Uterus (tissue), 3 donors: ENCODE measurements at regions not wholly inside any gene's neighbourhood (a gene's known extent, or its start where the extent isn't known, plus 50 kb on each side); places are given as distances from the start of the nearest gene placed in this dataset.

ENCODE experiments used
- DNase-seq, 2 donors: peaks; one replicate each; pipeline ENCODE4 v3.0.0-alpha.2; 2019 to 2020
- H3K27ac ChIP-seq, 2 donors: fragments of 200-600 bp; sonication (generic); 1 replicate in 1 of 2; 2 replicates in 1 of 2; pipeline ENCODE4 v1.5.1; 2016 to 2018
- H3K27me3 ChIP-seq, 2 donors: fragments of 200-600 bp; sonication (generic); one replicate each; pipeline ENCODE4 v1.5.1; 2018 to 2019; ENCODE audit warnings: control low read depth in 1 of 2
- H3K36me3 ChIP-seq, 2 donors: fragments of 200-600 bp; sonication (generic); one replicate each; pipeline ENCODE4 v1.5.1; 2019; ENCODE audit warnings: control low read depth in 1 of 2
- H3K4me1 ChIP-seq, 2 donors: fragments of 200-600 bp; sonication (generic); one replicate each; pipeline ENCODE4 v1.5.1; 2018 to 2019; ENCODE audit warnings: control low read depth in 1 of 2
- H3K4me3 ChIP-seq, 2 donors: fragments of 200-600 bp; sonication (generic); 1 replicate in 1 of 2; 2 replicates in 1 of 2; pipeline ENCODE4 v1.5.1; 2018 to 2019; ENCODE audit warnings: mild to moderate bottlenecking in 1 of 2
- H3K9me3 ChIP-seq, 2 donors: fragments of 200-600 bp; sonication (generic); one replicate each; pipeline ENCODE4 v1.5.1; 2019; ENCODE audit warnings: control low read depth in 1 of 2
- POLR2A ChIP-seq, 2 donors: fragments of 450-650 bp; IDR thresholded peaks; one replicate each; pipeline ENCODE4 v1.6.1; 2016; ENCODE audit warnings: antibody characterized with exemption in 2 of 2, mild to moderate bottlenecking in 1 of 2, moderate library complexity in 1 of 2
- intact Hi-C: fragments of 100-400 bp; cut with DNase I; formaldehyde crosslinking; loops from one replicate; pipeline ENCODE4 v1.15.1; 2023; ENCODE audit warnings: low total_unique reads
- TF ChIP-seq, protein P1 (sequence below), 4 experiments: fragments of 200-600 bp in 2 of 4; fragments of 450-650 bp in 2 of 4; sonication (generic) in 2 of 4; IDR thresholded peaks; one replicate each; pipeline ENCODE4 v1.5.1; 2016 to 2019; ENCODE audit warnings: antibody characterized with exemption in 4 of 4, mild to moderate bottlenecking in 2 of 4, moderate library complexity in 1 of 4
- donor health status: DM: yes; HTN: yes; CAD: no.

DNA sequence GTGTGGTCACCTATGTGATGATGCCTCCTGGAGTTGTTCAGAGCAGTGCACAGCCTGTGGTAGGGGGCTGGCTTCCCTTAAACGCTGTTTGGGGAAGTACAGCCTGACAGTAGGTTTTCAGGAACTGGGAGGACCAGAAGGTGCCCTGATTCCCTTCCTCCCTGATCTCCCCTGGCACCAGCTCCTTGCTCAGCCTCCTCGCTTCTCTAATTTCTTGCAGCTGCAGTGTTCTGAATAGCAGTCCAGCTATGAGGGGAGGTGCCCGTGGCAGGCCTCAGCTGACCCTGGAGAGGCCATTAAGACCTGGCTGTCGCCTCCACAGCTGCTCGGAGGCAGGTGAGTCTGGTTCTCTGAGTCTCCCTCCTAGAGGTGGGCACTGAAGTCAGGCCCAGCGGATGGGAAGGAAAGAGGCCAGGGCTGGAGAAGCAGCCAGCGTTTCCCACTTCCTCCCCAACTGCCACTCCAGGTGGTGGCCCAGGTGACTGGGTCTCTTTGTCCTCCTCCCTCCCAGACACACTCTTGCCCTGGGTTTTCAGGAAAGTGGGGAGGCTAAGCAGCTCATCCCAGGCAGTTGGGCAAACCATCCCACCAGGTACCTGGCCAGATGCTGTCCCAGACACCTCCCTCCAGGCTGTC is 52.0 kb upstream of the RPL11 start:
- intact Hi-C loops, result loop anchor here (2.0 kb wide), 1 partner anchor 95 kb away; no protein-coding TSS in a partner anchor
- Histone ChIP-seq H3K27ac (peak overlapping the region in 1 of 2 donors; percentile 21), H3K4me1 (no peaks in the 10 kb centered on the region), H3K36me3 (no peaks in the 10 kb centered on the region), H3K27me3 (no peaks in the 10 kb centered on the region), H3K9me3 (no peaks in the 10 kb centered on the region), H3K4me3 (no peak overlapping the region)
- no peak for DNase-seq
- TF ChIP-seq, protein P1, sequence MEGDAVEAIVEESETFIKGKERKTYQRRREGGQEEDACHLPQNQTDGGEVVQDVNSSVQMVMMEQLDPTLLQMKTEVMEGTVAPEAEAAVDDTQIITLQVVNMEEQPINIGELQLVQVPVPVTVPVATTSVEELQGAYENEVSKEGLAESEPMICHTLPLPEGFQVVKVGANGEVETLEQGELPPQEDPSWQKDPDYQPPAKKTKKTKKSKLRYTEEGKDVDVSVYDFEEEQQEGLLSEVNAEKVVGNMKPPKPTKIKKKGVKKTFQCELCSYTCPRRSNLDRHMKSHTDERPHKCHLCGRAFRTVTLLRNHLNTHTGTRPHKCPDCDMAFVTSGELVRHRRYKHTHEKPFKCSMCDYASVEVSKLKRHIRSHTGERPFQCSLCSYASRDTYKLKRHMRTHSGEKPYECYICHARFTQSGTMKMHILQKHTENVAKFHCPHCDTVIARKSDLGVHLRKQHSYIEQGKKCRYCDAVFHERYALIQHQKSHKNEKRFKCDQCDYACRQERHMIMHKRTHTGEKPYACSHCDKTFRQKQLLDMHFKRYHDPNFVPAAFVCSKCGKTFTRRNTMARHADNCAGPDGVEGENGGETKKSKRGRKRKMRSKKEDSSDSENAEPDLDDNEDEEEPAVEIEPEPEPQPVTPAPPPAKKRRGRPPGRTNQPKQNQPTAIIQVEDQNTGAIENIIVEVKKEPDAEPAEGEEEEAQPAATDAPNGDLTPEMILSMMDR (IDR thresholded peaks at IDR 0.05), result no peak
- TF ChIP-seq POLR2A (IDR thresholded peaks at IDR 0.05), result no peak

DNA sequence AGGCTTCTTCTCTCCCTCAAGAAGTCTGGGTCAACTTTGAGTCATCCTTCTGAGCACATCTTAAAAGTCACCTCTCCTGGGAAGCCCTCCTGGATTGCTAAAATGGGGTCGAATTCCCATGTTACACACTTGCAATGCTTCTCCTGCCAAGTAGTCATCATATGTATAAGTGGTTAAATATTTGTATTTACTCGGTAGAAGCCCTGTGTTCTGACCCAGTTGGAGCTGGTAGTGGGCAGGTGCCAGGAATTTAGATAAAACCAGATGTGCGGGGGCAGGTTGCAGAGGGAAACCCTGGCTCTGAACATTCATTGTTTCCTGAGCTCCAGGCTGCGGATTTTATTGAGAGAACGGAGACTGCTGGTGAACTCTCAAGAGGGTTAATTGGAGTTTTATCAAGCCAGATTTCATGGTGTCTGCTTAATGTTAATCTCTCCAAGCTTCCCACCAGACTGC is 52.8 kb upstream of the RPL11 start:
- TF ChIP-seq, protein P1 (IDR thresholded peaks at IDR 0.05), result no peak
- no peak for TF ChIP-seq POLR2A (IDR thresholded peaks at IDR 0.05)

DNA sequence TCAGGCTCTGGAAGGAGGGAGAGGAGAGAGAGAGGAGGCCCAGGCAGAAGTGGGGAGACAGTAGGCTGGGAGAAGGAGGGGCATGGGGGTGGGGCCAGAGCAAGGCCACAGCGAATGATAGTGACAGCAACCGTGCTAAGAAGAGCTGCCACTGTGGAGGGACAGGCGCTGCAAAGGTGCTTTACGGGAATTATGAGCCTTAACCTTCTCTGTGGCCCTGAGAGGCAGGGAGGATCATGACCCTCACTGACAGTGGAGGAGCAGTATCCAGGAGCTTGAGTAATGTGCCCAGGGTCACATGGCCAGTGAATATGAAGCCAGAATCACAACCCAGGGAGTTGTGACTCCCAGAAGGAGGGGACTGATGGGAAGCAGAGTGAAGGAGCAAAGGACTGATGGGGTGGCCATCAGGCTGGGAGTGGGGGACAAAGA is 53.4 kb upstream of the RPL11 start:
- H3K27ac ChIP-seq, result peak overlapping the region; percentile 22 to 59
- intact Hi-C loops, result loop anchor here (2.0 kb wide), 1 partner anchor 93 kb away; no protein-coding TSS in a partner anchor
- TF ChIP-seq, protein P1 (IDR thresholded peaks at IDR 0.05), result no peak
- TF ChIP-seq POLR2A (IDR thresholded peaks at IDR 0.05), result no peak
- H3K36me3 ChIP-seq, result no peaks in the 10 kb centered on the region
- H3K27me3 ChIP-seq, result no peaks in the 10 kb centered on the region
- H3K4me3 ChIP-seq, result no peak overlapping the region
- peak; percentile 36 to 51 for DNase-seq
- H3K4me1 ChIP-seq, result no peaks in the 10 kb centered on the region
- no peaks in the 10 kb centered on the region for H3K9me3 ChIP-seq

More for the DNA sequence above, 52.8 kb upstream of the RPL11 start:
- no peaks in the 10 kb centered on the region for H3K36me3 ChIP-seq
- H3K27ac ChIP-seq, result peak overlapping the region; percentile 22 to 59
- H3K9me3 ChIP-seq, result no peaks in the 10 kb centered on the region
- intact Hi-C loops, result loop anchor here (2.0 kb wide), 1 partner anchor 94 kb away; no protein-coding TSS in a partner anchor
- H3K4me3 ChIP-seq, result no peak overlapping the region
- DNase-seq, result peak; percentile 55 to 59
- H3K4me1 ChIP-seq, result no peaks in the 10 kb centered on the region
- H3K27me3 ChIP-seq, result no peaks in the 10 kb centered on the region

DNA sequence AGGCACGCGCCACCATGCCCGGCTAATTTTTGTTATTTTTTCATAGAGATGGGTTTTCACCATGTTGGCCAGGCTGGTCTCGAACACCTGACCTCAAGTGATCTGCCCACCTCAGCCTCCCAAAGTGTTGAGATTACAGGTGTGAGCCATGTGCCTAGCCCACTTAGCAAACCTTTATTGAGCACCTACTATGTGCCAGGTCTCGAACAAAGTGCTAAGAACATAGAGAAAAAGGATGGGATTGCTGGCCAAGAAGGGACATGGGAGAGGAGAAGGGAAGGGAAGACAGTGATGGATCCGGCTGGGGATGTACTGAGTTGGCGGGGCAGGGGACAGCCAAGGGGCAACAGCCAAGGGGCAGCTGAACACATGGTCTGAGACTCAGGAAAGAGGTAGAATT is 55.6 kb upstream of the RPL11 start:
- no peak for DNase-seq
- Histone ChIP-seq H3K4me1 (no peaks in the 10 kb centered on the region), H3K27me3 (no peaks in the 10 kb centered on the region), H3K4me3 (no peak overlapping the region), H3K27ac (no peak overlapping the region), H3K9me3 (no peaks in the 10 kb centered on the region), H3K36me3 (no peaks in the 10 kb centered on the region)
- TF ChIP-seq, protein P1 (IDR thresholded peaks at IDR 0.05), result no peak
- TF ChIP-seq POLR2A (IDR thresholded peaks at IDR 0.05), result no peak
- intact Hi-C loops, result no loop called here

DNA sequence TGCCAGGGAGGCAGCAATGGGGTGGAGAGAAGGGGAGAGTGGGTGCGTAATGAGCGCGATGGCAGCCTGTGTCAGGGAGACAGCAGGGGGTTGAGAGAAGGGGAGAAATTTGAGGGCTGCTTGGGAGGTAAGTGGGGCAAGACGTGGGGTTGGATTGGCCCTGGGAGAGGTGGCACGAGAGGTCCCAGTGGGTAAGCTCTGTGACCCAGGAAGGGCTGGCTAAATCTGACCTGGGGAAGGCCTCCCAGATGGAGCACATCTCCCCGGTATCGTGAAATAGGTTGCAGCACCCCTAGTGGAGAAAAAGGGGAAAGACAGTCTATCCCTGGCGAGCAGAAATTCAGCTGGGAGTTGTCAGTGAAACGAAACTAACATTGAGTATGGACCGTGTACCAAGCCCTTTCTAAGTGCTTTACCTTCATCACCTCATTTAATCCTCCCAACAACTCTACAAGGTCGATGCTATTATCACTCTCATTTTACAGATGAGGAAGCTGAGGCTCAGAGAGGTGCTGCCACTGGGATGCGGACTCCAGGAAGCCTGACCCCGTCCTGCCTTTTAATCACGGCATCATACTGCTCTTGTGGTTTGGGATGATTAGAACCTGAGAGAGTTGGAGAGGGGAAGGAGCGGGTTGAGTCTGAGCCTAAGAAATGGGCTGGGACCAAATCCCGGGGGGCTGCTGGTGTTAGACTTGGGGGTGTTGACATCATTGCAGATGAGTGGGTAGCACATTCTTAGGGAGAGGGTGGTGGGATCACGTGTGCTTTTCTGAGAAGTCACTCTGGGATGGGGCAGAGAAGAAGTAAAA is 56.6 kb upstream of the RPL11 start:
- Histone ChIP-seq H3K4me1 (no peaks in the 10 kb centered on the region), H3K27ac (peak overlapping the region; percentile 77 to 81), H3K4me3 (peak overlapping the region; percentile 38 to 40), H3K27me3 (no peaks in the 10 kb centered on the region), H3K36me3 (no peaks in the 10 kb centered on the region), H3K9me3 (no peaks in the 10 kb centered on the region)
- intact Hi-C loops, result no loop called here
- TF ChIP-seq, protein P1 (IDR thresholded peaks at IDR 0.05), result peak; percentile 82 to 92 (median 88)
- no peak for TF ChIP-seq POLR2A (IDR thresholded peaks at IDR 0.05)
- peak; percentile 58 to 64 for DNase-seq
